Bronchial epithelial cell (primary cell): ENCODE measurements at regions not wholly inside any gene's neighbourhood (a gene's known extent, or its start where the extent isn't known, plus 50 kb on each side); places are given as distances from the start of the nearest gene placed in this dataset.
A peak's percentile ranks its signal among the peaks of the same experiment; 100 is the strongest.

Experiments
- DNase-seq: peaks from one replicate; pipeline ENCODE4 v3.0.0-alpha.2; 2010; ENCODE audit warnings: low read depth
- FAIRE-seq: peaks from 2 replicates; lab custom pipeline; 2011; peaks lifted over from hg19 to GRCh38; lab: Jason Lieb, UNC
- H3K27me3 ChIP-seq: 2 replicates; pipeline ENCODE4 v1.5.1; 2011; ENCODE audit warnings: low read length; ENCODE audit not compliant: control insufficient read depth, insufficient read depth
- H3K36me3 ChIP-seq: 2 replicates; pipeline ENCODE4 v1.5.1; 2011; ENCODE audit warnings: low read length; ENCODE audit not compliant: control insufficient read depth, insufficient read depth
- H3K4me3 ChIP-seq: 2 replicates; pipeline ENCODE4 v1.5.1; 2011; ENCODE audit warnings: mild to moderate bottlenecking, low read depth, low read length, control low read depth
- TF ChIP-seq, protein P1 (sequence below): IDR thresholded peaks from 2 replicates; pipeline ENCODE4 v1.5.1; 2011; ENCODE audit warnings: mild to moderate bottlenecking, moderate library complexity, low read length, control low read depth, inconsistent platforms; ENCODE audit not compliant: insufficient read depth, severe bottlenecking

DNA sequence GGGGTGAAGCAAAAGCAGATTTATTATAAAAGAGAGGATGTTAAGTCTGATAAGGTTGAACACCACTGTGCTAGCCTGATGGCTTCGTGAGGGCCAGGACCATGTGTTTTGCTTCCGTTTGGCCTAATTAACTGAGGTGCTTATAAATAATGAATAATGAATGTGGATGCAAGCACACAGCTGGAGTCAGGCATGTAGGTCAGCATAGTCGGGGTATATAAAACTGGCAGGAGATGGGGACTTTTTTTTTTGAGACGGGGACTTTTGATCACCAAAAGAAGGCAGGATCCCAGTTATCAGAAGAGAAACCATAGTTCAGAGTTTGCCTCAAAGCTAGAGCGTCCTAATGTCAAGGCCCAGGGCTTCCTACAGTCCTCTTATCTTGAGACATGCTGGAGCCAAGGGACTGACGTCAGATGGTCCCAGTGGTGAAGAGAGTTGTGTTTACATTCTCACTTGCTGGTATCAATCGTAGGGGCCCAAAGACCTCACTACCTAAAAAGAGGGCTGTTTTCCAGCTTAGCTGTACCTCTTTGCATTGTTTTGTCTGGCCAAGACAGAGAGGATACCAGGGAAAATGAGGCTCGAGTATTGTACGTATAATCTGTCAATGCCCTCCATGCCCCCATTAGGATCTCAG is 50.4 kb downstream of the RTL9 start:
- no peak for FAIRE-seq

DNA sequence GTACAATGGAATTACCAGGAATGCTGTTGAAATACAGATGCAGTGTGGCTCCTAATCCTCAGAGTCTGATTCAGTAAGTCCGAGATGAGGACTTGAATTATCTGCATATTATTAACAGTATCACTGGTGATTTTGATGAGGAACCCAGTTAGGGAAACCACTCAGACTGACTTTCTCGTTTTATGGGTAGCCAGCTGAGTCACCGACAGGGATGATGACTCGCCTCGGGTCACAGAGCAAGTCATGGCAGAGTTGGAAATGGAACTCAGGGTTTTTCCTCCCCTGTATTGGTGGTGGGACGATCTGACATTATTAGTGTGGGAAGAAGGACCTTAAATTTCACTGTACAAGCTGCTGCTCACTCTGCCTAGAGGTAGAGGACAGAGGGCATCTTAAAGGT is 51.3 kb downstream of the RTL9 start:
- H3K36me3 ChIP-seq, result no peaks in the 10 kb centered on the region
- no peak for FAIRE-seq
- no peaks in the 10 kb centered on the region for H3K27me3 ChIP-seq
- TF ChIP-seq, protein P1, sequence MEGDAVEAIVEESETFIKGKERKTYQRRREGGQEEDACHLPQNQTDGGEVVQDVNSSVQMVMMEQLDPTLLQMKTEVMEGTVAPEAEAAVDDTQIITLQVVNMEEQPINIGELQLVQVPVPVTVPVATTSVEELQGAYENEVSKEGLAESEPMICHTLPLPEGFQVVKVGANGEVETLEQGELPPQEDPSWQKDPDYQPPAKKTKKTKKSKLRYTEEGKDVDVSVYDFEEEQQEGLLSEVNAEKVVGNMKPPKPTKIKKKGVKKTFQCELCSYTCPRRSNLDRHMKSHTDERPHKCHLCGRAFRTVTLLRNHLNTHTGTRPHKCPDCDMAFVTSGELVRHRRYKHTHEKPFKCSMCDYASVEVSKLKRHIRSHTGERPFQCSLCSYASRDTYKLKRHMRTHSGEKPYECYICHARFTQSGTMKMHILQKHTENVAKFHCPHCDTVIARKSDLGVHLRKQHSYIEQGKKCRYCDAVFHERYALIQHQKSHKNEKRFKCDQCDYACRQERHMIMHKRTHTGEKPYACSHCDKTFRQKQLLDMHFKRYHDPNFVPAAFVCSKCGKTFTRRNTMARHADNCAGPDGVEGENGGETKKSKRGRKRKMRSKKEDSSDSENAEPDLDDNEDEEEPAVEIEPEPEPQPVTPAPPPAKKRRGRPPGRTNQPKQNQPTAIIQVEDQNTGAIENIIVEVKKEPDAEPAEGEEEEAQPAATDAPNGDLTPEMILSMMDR, result no peak
- no peak overlapping the region for H3K4me3 ChIP-seq
- peak; percentile 82 for DNase-seq

More for the DNA sequence above, 50.4 kb downstream of the RTL9 start:
- DNase-seq, result no peak
- no peak overlapping the region for H3K4me3 ChIP-seq
- H3K36me3 ChIP-seq, result no peaks in the 10 kb centered on the region
- H3K27me3 ChIP-seq, result no peaks in the 10 kb centered on the region
- TF ChIP-seq, protein P1, result no peak

DNA sequence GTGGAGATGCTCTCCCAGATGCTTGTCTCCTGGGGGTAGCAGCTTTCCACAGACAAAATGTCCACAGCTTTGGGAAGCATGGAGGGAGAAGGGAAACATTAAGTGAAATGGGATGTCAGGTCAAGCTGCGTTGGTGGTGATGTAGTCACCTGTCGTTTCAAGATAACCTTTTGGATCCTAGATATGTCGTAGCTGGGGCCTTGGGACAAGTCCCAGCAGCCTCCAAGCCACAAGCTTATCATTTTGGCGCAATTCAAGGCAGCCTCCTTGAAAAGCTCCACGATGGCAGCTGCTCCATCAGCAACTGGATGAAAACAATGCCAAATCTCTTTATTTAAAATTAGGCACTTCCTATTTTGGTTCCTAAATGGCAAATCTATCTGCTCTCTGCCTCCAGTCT is 52.0 kb downstream of the RTL9 start:
- Histone ChIP-seq H3K4me3 (no peak overlapping the region), H3K27me3 (no peaks in the 10 kb centered on the region), H3K36me3 (no peaks in the 10 kb centered on the region)
- FAIRE-seq, result no peak
- TF ChIP-seq, protein P1, result no peak
- no peak for DNase-seq

DNA sequence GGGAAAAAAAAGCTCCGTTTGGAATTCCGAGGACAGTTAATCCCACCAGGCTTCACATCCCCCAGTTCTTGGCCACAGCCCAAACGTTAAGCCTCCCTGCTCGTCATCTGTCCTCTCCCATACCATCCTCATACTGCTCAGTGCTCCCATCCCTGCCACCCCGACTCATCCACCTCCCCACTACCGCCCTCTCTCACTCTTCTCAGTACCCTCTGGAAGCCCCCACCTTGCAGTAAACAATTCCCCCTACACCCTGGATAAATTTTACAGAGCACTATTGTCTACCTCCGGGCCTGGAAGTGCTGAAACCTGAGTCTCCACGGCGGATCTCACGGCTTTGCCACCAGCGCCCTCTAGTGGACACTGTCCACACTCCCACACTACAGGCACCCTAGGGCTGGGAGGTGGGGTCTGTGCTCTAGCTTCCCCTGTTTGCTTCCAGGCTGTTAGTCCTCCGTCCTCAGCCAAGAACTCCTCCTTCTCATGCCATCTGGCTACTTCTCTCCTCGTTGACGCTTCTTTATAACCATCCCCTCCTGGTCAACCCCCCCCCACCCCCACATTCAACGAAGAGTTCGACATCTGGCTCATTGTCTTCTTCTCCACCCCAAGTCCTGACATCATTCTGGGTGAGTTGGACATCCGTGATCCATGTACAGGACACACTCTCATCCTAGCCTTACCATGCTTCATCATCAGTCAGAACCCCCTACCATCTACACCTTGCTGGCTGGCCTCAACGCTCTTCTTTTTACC is 54.5 kb downstream of the RTL9 start:
- Histone ChIP-seq H3K27me3 (no peaks in the 10 kb centered on the region), H3K36me3 (no peaks in the 10 kb centered on the region), H3K4me3 (no peak overlapping the region)
- peak; percentile 42 for DNase-seq
- peak; percentile 13 for FAIRE-seq
- TF ChIP-seq, protein P1, result peak; percentile 79

DNA sequence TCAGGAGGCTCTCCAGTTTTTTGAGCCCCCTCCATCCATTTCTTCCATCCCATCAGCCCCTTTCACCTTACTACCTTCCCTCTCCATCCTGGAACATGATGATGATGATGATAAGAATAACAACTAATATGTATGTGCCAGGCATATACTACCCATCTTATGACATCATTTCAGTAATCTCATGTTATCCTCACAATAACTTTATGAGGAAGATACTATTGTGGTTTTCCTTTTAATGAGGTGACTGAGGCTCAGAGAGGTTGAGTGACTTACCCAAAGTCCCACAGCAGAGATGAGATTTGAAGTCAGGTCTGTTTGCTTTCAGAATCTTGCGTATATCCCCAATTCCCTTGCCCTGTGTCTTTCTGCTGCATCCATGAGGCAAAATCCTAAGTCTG is 55.1 kb downstream of the RTL9 start:
- Histone ChIP-seq H3K36me3 (no peaks in the 10 kb centered on the region), H3K27me3 (no peaks in the 10 kb centered on the region), H3K4me3 (no peak overlapping the region)
- TF ChIP-seq, protein P1, result no peak
- DNase-seq, result no peak
- FAIRE-seq, result no peak
